ENCODE measurements at regions not wholly inside any gene's neighbourhood (a gene's known extent, or its start where the extent isn't known, plus 50 kb on each side); places are given as distances from the start of the nearest gene placed in this dataset.
"Not testable (repeated sequence)": the region's sequence is repeated elsewhere in the genome, so short reads cannot be mapped to it uniquely, and the experiment has no call there.

- not testable (repeated sequence) for TF ChIP-seq CBX8 (IDR thresholded peaks at IDR 0.05); ZFP36 (IDR thresholded peaks at IDR 0.05; ENCODE audit: borderline replicate concordance, partially characterized antibody); POLR2A (IDR thresholded peaks at IDR 0.05; ENCODE audit: low read length)
- TF ChIP-seq, protein P1, sequence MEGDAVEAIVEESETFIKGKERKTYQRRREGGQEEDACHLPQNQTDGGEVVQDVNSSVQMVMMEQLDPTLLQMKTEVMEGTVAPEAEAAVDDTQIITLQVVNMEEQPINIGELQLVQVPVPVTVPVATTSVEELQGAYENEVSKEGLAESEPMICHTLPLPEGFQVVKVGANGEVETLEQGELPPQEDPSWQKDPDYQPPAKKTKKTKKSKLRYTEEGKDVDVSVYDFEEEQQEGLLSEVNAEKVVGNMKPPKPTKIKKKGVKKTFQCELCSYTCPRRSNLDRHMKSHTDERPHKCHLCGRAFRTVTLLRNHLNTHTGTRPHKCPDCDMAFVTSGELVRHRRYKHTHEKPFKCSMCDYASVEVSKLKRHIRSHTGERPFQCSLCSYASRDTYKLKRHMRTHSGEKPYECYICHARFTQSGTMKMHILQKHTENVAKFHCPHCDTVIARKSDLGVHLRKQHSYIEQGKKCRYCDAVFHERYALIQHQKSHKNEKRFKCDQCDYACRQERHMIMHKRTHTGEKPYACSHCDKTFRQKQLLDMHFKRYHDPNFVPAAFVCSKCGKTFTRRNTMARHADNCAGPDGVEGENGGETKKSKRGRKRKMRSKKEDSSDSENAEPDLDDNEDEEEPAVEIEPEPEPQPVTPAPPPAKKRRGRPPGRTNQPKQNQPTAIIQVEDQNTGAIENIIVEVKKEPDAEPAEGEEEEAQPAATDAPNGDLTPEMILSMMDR (IDR thresholded peaks at IDR 0.05): not testable (repeated sequence)
Observed at GRCh38 chr14:19304918-19305317, 129.2 kb downstream of the POTEG start.

All from A549 (cell line).